ENCODE measurements at regions not wholly inside any gene's neighbourhood (a gene's known extent, or its start where the extent isn't known, plus 50 kb on each side); places are given as distances from the start of the nearest gene placed in this dataset.

GRCh38 chr17:51540151-51540550, 279.8 kb downstream of the UTP18 start:
- Histone ChIP-seq H3K4me3 (ENCODE audit: low read depth, low read length) (no peak overlapping the region), H3K27ac (no peak overlapping the region), H3K36me3 (replicated peaks) (no peaks in the 10 kb centered on the region), H3K27me3 (replicated peaks) (no peaks in the 10 kb centered on the region)
- no peak for TF ChIP-seq CTCF (IDR thresholded peaks at IDR 0.05; ENCODE audit: low read depth, low read length, missing control alignments)
- in situ Hi-C loops (cut with HindIII; ENCODE audit: low pct_ligation_motif_present, low sequenced_read_pairs), result no loop called here
- DNase-seq, result no peak

DNA sequence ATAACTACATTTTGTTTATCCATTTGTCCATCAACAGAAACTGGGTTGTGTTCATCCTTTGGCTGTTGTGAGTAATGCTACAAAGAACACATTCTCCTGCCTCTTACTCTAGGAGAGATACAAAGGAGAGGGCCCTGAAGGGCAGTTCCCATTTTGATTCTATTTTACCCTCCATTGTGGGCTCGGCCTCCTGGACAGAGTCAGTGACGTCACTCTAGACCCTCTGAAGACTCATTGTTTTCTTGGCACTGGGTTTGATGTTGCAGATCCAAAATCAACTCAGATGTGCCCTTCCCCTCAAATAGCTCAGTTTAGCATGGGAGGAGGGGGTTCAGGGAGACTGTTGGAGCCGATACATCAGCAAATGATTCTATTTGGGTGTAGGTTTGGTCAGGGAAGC, 280.9 kb downstream of the UTP18 start:
- no peaks in the 10 kb centered on the region for H3K27me3 ChIP-seq (replicated peaks)
- no peak overlapping the region for H3K27ac ChIP-seq
- H3K4me3 ChIP-seq (ENCODE audit: low read depth, low read length), result no peak overlapping the region
- TF ChIP-seq CTCF (IDR thresholded peaks at IDR 0.05; ENCODE audit: low read depth, low read length, missing control alignments), result no peak
- in situ Hi-C loops (cut with HindIII; ENCODE audit: low pct_ligation_motif_present, low sequenced_read_pairs), result no loop called here
- DNase-seq, result no peak
- no peaks in the 10 kb centered on the region for H3K36me3 ChIP-seq (replicated peaks)

GRCh38 chr17:51546114-51546513, 285.8 kb downstream of the UTP18 start:
- H3K4me3 ChIP-seq (ENCODE audit: low read depth, low read length), result no peak overlapping the region
- no peak overlapping the region for H3K27ac ChIP-seq
- DNase-seq, result no peak
- no peaks in the 10 kb centered on the region for H3K36me3 ChIP-seq (replicated peaks)
- H3K27me3 ChIP-seq (replicated peaks), result no peaks in the 10 kb centered on the region
- in situ Hi-C loops (cut with HindIII; ENCODE audit: low pct_ligation_motif_present, low sequenced_read_pairs), result no loop called here
- TF ChIP-seq CTCF (IDR thresholded peaks at IDR 0.05; ENCODE audit: low read depth, low read length, missing control alignments), result no peak

DNA sequence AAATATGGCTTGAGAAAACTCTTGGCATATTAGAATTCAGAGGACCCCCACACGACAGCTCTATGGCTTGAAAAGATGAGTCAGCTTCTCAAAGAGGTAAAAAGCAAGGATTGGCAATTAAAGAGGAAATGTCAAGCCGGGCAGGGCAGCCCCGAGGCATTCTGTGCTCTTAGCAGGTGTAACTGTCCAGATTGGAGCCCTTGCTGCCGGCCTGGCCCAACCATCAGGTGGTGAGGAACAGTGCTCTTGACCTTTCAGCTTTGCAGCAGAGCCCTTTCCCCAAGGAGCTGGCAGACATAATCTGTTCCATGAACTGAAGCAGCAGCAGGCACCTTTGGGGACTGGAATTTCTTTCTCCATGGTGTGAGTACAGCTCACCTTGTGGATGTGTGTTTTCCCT, 287.8 kb downstream of the UTP18 start:
- H3K36me3 ChIP-seq (replicated peaks), result no peaks in the 10 kb centered on the region
- no peak overlapping the region for H3K27ac ChIP-seq
- no peaks in the 10 kb centered on the region for H3K27me3 ChIP-seq (replicated peaks)
- TF ChIP-seq CTCF (IDR thresholded peaks at IDR 0.05; ENCODE audit: low read depth, low read length, missing control alignments), result no peak
- in situ Hi-C loops (cut with HindIII; ENCODE audit: low pct_ligation_motif_present, low sequenced_read_pairs), result no loop called here
- no peak for DNase-seq
- no peak overlapping the region for H3K4me3 ChIP-seq (ENCODE audit: low read depth, low read length)

DNA sequence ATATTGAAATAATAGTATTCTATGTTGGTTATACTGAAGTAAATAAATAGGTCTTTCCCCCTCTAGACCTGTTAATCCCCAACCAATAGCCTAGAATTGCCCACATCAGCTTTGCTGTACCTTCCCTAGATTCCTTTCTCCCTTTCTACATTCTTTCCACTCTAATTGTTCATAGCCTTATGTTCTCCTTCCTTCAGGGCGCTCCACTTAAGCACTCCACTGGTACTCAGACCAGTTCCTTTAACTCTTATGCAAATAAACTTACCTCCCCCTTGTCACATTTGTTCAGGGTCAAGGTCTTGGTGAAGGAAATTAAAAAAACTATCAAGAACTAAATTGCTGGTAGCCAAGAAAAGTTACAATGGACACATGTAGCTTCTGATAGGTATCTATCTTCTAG, 294.8 kb downstream of the UTP18 start:
- in situ Hi-C loops (cut with HindIII; ENCODE audit: low pct_ligation_motif_present, low sequenced_read_pairs), result no loop called here
- no peak for DNase-seq
- Histone ChIP-seq H3K4me3 (ENCODE audit: low read depth, low read length) (no peak overlapping the region), H3K36me3 (replicated peaks) (no peaks in the 10 kb centered on the region), H3K27ac (no peak overlapping the region), H3K27me3 (replicated peaks) (no peaks in the 10 kb centered on the region)
- TF ChIP-seq CTCF (IDR thresholded peaks at IDR 0.05; ENCODE audit: low read depth, low read length, missing control alignments), result no peak

DNA sequence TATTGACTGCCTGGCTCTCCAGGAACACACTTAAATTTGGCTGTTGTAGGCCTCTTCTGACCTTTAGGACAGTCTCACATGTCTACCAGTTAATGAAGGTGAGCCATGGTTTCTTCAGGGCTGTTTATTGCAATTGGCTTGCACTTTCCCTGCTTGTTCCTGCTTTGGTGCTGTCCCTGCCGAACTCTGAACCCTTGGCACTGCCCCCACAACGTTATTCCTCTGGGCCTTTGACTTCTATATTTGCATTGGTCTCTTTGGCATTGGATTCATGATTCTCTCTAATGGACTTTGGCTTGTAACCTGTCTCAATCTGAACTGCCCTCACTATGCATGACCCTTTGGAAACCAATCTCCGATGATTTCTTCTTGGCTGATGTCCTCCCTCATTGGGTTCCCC, 299.4 kb downstream of the UTP18 start:
- no peak for DNase-seq
- in situ Hi-C loops (cut with HindIII; ENCODE audit: low pct_ligation_motif_present, low sequenced_read_pairs), result no loop called here
- H3K36me3 ChIP-seq (replicated peaks), result no peaks in the 10 kb centered on the region
- H3K4me3 ChIP-seq (ENCODE audit: low read depth, low read length), result no peak overlapping the region
- H3K27me3 ChIP-seq (replicated peaks), result no peaks in the 10 kb centered on the region
- no peak for TF ChIP-seq CTCF (IDR thresholded peaks at IDR 0.05; ENCODE audit: low read depth, low read length, missing control alignments)
- no peak overlapping the region for H3K27ac ChIP-seq
